ENCODE measurements at regions not wholly inside any gene's neighbourhood (a gene's known extent, or its start where the extent isn't known, plus 50 kb on each side); places are given as distances from the start of the nearest gene placed in this dataset.

DNA sequence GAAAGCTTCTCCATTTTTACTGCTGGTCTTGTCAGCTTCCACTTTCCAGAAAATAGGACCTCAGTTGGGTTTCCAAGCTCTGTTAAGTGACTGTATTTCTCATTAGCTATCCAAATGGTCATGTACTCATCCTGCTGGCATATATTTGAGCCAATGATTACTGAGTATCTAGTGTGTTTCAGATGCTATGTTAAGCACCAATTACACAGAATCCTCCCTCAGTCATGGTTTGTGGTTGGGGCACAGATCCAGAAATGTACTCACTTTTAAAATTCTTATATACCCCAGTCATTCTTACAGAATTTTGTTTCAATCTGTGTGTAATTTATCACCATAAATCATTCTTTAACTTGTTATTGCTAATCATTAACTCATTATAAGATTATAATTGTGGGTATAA, 362.3 kb upstream of the MTPN start:
- TF ChIP-seq, protein P1, sequence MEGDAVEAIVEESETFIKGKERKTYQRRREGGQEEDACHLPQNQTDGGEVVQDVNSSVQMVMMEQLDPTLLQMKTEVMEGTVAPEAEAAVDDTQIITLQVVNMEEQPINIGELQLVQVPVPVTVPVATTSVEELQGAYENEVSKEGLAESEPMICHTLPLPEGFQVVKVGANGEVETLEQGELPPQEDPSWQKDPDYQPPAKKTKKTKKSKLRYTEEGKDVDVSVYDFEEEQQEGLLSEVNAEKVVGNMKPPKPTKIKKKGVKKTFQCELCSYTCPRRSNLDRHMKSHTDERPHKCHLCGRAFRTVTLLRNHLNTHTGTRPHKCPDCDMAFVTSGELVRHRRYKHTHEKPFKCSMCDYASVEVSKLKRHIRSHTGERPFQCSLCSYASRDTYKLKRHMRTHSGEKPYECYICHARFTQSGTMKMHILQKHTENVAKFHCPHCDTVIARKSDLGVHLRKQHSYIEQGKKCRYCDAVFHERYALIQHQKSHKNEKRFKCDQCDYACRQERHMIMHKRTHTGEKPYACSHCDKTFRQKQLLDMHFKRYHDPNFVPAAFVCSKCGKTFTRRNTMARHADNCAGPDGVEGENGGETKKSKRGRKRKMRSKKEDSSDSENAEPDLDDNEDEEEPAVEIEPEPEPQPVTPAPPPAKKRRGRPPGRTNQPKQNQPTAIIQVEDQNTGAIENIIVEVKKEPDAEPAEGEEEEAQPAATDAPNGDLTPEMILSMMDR (conservative IDR thresholded peaks at IDR 0.05; ENCODE audit: control insufficient read depth, insufficient read depth, low read depth, low read length), result no peak
- H3K4me3 ChIP-seq (ENCODE audit: control insufficient read depth, low read depth, low read length), result no peak overlapping the region
- DNase-seq (ENCODE audit: low read depth), result no peak

DNA sequence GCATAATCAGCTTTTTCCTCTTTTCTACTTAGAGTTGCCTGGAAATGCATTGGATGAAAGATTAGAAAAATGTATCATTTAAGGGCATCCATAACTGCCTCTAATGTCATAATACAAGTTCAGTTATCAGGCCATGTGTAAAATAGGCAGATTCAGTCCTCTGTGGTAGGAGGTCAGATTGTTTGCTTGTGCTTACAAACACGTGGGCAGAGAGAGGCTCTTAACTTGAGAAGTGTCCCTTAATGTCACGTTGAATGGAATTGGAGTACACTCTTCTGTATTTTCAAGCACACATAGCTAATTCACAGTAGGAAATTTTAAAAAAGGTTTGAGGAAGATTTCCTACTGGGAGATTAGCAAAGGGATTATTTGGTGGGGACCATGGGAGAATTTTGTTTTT, 359.8 kb upstream of the MTPN start:
- H3K4me3 ChIP-seq (ENCODE audit: control insufficient read depth, low read depth, low read length), result no peak overlapping the region
- TF ChIP-seq, protein P1 (conservative IDR thresholded peaks at IDR 0.05; ENCODE audit: control insufficient read depth, insufficient read depth, low read depth, low read length), result no peak
- no peak for DNase-seq (ENCODE audit: low read depth)

DNA sequence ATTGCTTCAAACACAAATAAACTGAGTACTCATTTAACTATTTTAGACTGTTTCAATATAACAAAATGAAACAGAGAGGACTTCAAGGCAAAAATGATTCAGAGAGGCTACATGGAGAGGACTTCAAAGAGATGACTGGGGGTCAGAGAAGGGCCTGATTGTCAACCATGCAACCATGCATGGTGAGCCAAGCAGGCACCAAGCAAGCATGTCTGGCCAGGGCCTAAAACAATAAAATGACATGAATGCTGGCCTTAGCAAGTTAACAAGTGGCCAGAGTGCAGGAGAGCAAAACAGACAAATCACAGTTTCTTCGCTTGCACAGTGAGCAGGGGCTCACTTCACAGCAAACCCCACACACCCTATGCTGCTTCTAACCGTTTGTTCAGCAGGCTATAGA, 356.5 kb upstream of the MTPN start:
- H3K4me3 ChIP-seq (ENCODE audit: control insufficient read depth, low read depth, low read length), result no peak overlapping the region
- TF ChIP-seq, protein P1 (conservative IDR thresholded peaks at IDR 0.05; ENCODE audit: control insufficient read depth, insufficient read depth, low read depth, low read length), result no peak
- no peak for DNase-seq (ENCODE audit: low read depth)

DNA sequence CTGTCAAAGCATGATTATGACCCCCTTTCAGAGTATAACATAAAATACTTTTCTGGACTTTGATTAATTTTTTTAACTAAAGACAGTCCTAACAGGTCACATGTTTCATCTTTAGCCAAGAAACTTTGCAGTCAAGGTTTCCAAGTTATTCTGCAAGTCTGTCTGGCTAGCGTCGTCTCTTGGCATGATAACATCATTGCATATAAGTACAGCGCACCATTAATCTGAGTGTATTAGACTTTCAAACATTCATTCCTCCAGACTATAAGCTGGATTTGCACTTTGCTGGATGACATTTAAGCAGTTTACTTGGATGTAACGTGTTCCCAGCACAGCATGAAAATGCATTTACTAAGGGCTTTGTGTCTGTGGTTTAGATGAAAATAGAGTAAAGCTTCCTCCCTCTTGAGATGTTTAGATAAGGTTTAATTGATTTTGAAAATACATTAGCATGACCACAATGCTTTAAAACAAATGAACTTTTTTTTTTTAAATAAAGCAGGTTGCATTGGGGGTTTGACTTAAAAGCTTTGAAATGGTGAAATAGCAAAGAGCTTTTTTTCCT, 349.0 kb upstream of the MTPN start:
- TF ChIP-seq, protein P1 (conservative IDR thresholded peaks at IDR 0.05; ENCODE audit: control insufficient read depth, insufficient read depth, low read depth, low read length), result no peak
- H3K4me3 ChIP-seq (ENCODE audit: control insufficient read depth, low read depth, low read length), result no peak overlapping the region
- no peak for DNase-seq (ENCODE audit: low read depth)

DNA sequence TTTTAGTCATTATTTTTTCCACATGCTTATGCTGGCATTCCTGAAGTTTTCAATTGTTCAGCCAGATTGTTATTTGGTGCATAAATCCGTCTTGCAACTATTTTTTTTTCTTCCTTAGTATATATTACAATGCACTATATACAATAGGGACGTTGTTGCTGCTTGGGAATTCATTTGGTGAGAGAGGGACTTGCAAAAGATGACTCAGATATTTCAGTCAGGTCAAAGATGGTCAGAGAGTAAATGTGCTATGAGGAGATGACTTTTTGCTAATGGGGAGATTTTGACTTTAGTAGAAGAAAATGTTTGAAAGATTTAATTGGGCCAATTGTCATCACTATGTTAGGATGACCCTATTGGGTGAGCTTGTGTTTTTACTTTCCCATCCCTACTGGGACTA, 348.4 kb upstream of the MTPN start:
- DNase-seq (ENCODE audit: low read depth), result no peak
- TF ChIP-seq, protein P1 (conservative IDR thresholded peaks at IDR 0.05; ENCODE audit: control insufficient read depth, insufficient read depth, low read depth, low read length), result no peak
- H3K4me3 ChIP-seq (ENCODE audit: control insufficient read depth, low read depth, low read length), result no peak overlapping the region

DNA sequence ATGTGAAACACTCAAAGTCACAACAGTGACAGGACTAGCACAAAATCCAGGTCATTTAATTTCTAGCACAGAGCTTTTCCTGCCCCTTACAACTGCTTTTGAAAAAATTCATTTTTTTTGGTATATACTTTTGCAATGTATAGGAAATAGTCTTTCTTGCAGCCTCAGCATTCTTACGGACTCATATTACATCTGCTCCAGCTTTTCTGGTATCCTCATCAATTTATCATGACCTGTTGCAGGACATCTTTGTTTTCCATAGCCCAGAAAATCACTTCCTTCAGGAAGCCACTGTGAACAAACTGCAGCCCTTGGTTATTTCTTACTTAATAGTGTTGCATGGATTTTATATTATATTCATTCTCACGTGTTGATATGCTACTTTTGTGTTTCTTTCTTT, 347.9 kb upstream of the MTPN start:
- TF ChIP-seq, protein P1 (conservative IDR thresholded peaks at IDR 0.05; ENCODE audit: control insufficient read depth, insufficient read depth, low read depth, low read length), result no peak
- H3K4me3 ChIP-seq (ENCODE audit: control insufficient read depth, low read depth, low read length), result no peak overlapping the region
- no peak for DNase-seq (ENCODE audit: low read depth)

All from fibroblast of mammary gland (primary cell).